ENCODE measurements at regions not wholly inside any gene's neighbourhood (a gene's known extent, or its start where the extent isn't known, plus 50 kb on each side); places are given as distances from the start of the nearest gene placed in this dataset.

DNA sequence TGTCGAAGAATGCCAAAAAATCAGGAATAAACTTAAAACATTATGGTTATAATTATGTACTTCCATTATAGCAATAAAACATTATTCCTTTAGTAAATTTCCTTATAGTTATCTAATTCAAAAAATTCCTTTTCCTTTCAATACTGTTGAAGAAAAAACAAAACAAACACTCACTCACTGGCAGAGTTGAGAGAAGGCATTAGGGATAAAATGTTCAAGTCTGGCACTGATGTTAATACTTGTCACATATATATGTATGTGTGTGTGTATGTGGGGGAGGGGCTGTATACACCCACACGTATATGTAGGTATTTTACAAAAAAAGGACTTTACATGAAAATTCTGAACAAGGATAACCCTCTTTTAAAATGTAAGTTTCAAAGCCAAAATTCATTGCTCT lies 150.2 kb upstream of the MEOX2 start:
- ATAC-seq (ENCODE audit: low read depth) (no peak), DNase-seq (ENCODE audit: low spot score) (no peak)
- Histone ChIP-seq H3K36me3 (ENCODE audit: low read depth) (no peaks in the 10 kb centered on the region), H3K4me1 (ENCODE audit: insufficient read depth, poor library complexity, severe bottlenecking) (no peaks in the 10 kb centered on the region), H3K27me3 (ENCODE audit: insufficient read depth, poor library complexity, severe bottlenecking) (peaks cover 8% of the 10 kb centered on the region), H3K27ac (ENCODE audit: poor library complexity, severe bottlenecking) (no peak overlapping the region), H3K9me3 (ENCODE audit: severe bottlenecking) (no peaks in the 10 kb centered on the region), H3K4me3 (ENCODE audit: severe bottlenecking) (no peak overlapping the region)
- TF ChIP-seq, protein P1, sequence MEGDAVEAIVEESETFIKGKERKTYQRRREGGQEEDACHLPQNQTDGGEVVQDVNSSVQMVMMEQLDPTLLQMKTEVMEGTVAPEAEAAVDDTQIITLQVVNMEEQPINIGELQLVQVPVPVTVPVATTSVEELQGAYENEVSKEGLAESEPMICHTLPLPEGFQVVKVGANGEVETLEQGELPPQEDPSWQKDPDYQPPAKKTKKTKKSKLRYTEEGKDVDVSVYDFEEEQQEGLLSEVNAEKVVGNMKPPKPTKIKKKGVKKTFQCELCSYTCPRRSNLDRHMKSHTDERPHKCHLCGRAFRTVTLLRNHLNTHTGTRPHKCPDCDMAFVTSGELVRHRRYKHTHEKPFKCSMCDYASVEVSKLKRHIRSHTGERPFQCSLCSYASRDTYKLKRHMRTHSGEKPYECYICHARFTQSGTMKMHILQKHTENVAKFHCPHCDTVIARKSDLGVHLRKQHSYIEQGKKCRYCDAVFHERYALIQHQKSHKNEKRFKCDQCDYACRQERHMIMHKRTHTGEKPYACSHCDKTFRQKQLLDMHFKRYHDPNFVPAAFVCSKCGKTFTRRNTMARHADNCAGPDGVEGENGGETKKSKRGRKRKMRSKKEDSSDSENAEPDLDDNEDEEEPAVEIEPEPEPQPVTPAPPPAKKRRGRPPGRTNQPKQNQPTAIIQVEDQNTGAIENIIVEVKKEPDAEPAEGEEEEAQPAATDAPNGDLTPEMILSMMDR (IDR thresholded peaks at IDR 0.05; ENCODE audit: poor library complexity, severe bottlenecking) = no peak

DNA sequence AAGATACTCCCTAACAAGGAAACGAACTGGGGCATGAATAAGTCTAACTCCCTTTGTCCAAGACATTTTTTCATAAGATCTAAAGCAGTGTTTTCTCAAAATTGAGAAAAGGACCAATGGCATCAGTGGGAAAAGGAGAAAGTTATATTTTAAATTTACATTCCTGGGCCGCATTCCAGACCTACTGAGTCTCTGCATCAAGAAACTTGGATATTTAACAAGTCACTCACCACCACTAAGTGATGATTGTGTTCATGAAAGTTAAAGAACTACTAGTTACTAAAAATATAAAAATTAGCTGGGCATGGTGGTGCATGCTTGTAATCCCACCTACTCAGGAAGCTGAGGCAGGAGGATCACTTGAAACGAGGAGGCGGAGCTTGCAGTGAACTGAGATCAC lies 149.6 kb upstream of the MEOX2 start:
- peaks cover 7% of the 10 kb centered on the region for H3K27me3 ChIP-seq (ENCODE audit: insufficient read depth, poor library complexity, severe bottlenecking)
- ATAC-seq (ENCODE audit: low read depth) (no peak), DNase-seq (ENCODE audit: low spot score) (no peak)
- H3K4me3 ChIP-seq (ENCODE audit: severe bottlenecking) = no peak overlapping the region
- TF ChIP-seq, protein P1 (IDR thresholded peaks at IDR 0.05; ENCODE audit: poor library complexity, severe bottlenecking) = no peak
- no peaks in the 10 kb centered on the region for H3K36me3 ChIP-seq (ENCODE audit: low read depth)
- H3K27ac ChIP-seq (ENCODE audit: poor library complexity, severe bottlenecking) = no peak overlapping the region
- H3K4me1 ChIP-seq (ENCODE audit: insufficient read depth, poor library complexity, severe bottlenecking) = no peaks in the 10 kb centered on the region
- no peaks in the 10 kb centered on the region for H3K9me3 ChIP-seq (ENCODE audit: severe bottlenecking)

DNA sequence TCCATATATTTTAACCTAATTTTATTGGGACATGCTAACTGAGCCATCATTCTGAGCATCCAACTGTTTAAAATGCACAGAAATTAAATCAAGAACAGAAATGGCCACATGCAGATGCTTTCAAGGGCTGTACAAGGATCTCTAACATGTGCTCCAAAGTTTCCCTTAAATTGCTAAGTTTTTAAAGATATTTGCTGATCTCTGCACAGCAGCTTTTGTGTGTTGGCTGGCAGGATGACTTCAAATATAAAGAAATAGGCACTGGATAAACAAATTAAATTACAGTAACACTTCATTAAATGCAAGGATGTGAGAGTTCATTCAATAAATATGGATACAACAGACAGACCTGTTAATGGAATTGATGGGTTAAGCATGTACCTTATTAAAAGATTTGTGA lies 148.0 kb upstream of the MEOX2 start:
- Histone ChIP-seq H3K4me3 (ENCODE audit: severe bottlenecking) (no peak overlapping the region), H3K27me3 (ENCODE audit: insufficient read depth, poor library complexity, severe bottlenecking) (no peaks in the 10 kb centered on the region), H3K4me1 (ENCODE audit: insufficient read depth, poor library complexity, severe bottlenecking) (no peaks in the 10 kb centered on the region), H3K9me3 (ENCODE audit: severe bottlenecking) (no peaks in the 10 kb centered on the region), H3K36me3 (ENCODE audit: low read depth) (no peaks in the 10 kb centered on the region), H3K27ac (ENCODE audit: poor library complexity, severe bottlenecking) (no peak overlapping the region)
- DNase-seq (ENCODE audit: low spot score) = no peak
- ATAC-seq (ENCODE audit: low read depth) = no peak
- TF ChIP-seq, protein P1 (IDR thresholded peaks at IDR 0.05; ENCODE audit: poor library complexity, severe bottlenecking) = no peak

DNA sequence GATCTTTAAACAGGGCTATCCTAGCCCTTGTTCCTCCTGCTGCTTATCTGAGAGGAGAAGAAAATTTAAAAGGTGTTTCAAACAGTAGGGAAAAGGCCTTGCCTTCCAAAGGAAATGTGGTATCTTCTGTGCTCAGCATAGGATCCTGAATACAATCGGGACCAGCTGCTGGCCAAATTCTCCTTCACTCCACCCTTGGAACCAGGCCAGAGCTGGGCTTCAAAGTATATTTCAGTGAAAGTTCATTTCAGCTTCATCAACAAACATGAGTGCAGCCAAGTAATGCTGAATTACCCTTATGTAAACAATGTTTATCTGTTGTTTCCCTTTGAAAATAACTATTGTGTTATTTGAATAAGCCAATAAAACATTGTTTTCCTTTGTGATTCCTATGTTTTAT lies 146.5 kb upstream of the MEOX2 start:
- no peak for ATAC-seq (ENCODE audit: low read depth)
- no peak overlapping the region for H3K4me3 ChIP-seq (ENCODE audit: severe bottlenecking)
- TF ChIP-seq, protein P1 (IDR thresholded peaks at IDR 0.05; ENCODE audit: poor library complexity, severe bottlenecking) = no peak

DNA sequence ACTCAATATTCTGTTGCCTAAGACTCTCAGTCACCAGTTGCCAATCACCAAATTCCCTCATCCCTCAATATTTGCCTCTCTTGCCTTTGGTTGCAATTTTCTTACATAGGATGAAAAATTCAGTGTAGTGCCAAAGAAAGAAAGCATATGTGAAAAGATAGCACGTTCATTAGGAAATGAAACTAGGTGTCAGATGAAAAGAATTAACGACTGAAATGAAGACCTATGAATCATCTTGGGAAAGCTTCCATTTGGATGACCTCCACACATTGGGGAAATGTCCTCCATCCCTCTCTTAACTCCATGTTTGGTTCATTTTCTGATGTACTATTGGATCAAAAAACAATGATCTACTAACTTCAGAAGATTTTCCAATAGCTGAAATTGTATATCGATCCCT lies 145.1 kb upstream of the MEOX2 start:
- ATAC-seq (ENCODE audit: low read depth) (no peak), DNase-seq (ENCODE audit: low spot score) (no peak)
- Histone ChIP-seq H3K4me1 (ENCODE audit: insufficient read depth, poor library complexity, severe bottlenecking) (no peaks in the 10 kb centered on the region), H3K4me3 (ENCODE audit: severe bottlenecking) (no peak overlapping the region), H3K27ac (ENCODE audit: poor library complexity, severe bottlenecking) (no peak overlapping the region), H3K36me3 (ENCODE audit: low read depth) (no peaks in the 10 kb centered on the region), H3K9me3 (ENCODE audit: severe bottlenecking) (no peaks in the 10 kb centered on the region), H3K27me3 (ENCODE audit: insufficient read depth, poor library complexity, severe bottlenecking) (no peaks in the 10 kb centered on the region)
- TF ChIP-seq, protein P1 (IDR thresholded peaks at IDR 0.05; ENCODE audit: poor library complexity, severe bottlenecking) = no peak

More for the DNA sequence above, 146.5 kb upstream of the MEOX2 start:
- H3K27ac ChIP-seq (ENCODE audit: poor library complexity, severe bottlenecking) = no peak overlapping the region
- H3K27me3 ChIP-seq (ENCODE audit: insufficient read depth, poor library complexity, severe bottlenecking) = no peaks in the 10 kb centered on the region
- no peaks in the 10 kb centered on the region for H3K9me3 ChIP-seq (ENCODE audit: severe bottlenecking)
- DNase-seq (ENCODE audit: low spot score) = no peak
- H3K36me3 ChIP-seq (ENCODE audit: low read depth) = no peaks in the 10 kb centered on the region
- H3K4me1 ChIP-seq (ENCODE audit: insufficient read depth, poor library complexity, severe bottlenecking) = no peaks in the 10 kb centered on the region
